ENCODE measurements at regions not wholly inside any gene's neighbourhood (a gene's known extent, or its start where the extent isn't known, plus 50 kb on each side); places are given as distances from the start of the nearest gene placed in this dataset.

DNA sequence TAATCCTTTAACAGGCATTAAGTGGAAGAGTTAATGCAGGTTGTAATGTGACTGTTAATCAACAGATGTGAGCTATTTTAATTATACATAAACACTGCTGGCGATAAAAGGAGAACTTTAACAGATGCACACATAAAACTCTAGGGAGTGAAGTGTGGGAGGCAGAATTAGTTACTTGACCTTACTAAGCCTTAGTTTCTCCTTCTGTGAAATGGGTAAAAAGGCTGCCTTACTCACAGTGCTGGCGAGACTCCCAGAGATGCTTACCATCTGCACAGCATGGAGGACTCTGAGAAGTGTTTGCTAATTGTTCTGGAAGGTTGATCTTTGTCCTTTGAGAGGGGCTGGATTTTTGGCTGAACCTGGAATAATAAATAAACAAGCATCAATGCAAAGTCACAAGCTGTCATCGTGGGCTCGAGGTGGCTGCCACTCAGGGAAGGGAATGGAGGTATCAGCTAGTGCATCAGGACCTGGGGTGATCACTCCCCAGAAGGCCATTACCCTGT, 58.6 kb upstream of the MPEG1 start:
- no peak overlapping the region for H2BK5ac ChIP-seq (ENCODE audit: insufficient read length, low read length)
- H4K5ac ChIP-seq (ENCODE audit: insufficient read length, low read depth, low read length) = no peak overlapping the region
- H2AK5ac ChIP-seq (ENCODE audit: insufficient read length, low read length) = no peak overlapping the region
- H3K27ac ChIP-seq (ENCODE audit: insufficient read length, low read depth, low read length) = no peak overlapping the region
- no peak overlapping the region for H2AFZ ChIP-seq (ENCODE audit: low read length)
- no peak overlapping the region for H4K8ac ChIP-seq (replicated peaks; ENCODE audit: insufficient read length, low read depth, low read length)
- peaks cover 8 to 13% of the 10 kb centered on the region in 2 experiments; a peak in 4 of 5 replicates for H3K9me3 Mint-ChIP-seq
- no peaks in the 10 kb centered on the region for H4K20me1 ChIP-seq (ENCODE audit: control insufficient read depth, insufficient read depth, insufficient read length)
- H3K36me3 Mint-ChIP-seq (ENCODE audit: insufficient read depth in 1 of 3, low read depth in 3 of 3) = no peaks in the 10 kb centered on the region; a peak in 1 of 7 replicates
- no CpG with 5 or more reads among the region's 4 CpGs for WGBS (ENCODE audit: extremely low coverage, insufficient read length, low lambda C conversion rate)
- H3K9me3 ChIP-seq (ENCODE audit: control insufficient read depth, low read depth, low read length) = no peaks in the 10 kb centered on the region
- no peak overlapping the region for H3T11ph ChIP-seq (ENCODE audit: low read length)
- no peak overlapping the region for H4K91ac ChIP-seq (ENCODE audit: insufficient read length, low read depth, low read length)
- H3K23me2 ChIP-seq (ENCODE audit: insufficient read length, low read depth, low read length, poor library complexity, severe bottlenecking) = no peaks in the 10 kb centered on the region
- DNase-seq = no peak
- no peak overlapping the region for H3K56ac ChIP-seq (ENCODE audit: insufficient read length, low read depth, low read length)
- no peak overlapping the region for H3K27ac Mint-ChIP-seq
- peaks cover 2% of the 10 kb centered on the region for H3K27me3 Mint-ChIP-seq (ENCODE audit: low read depth)
- H3K4me3 Mint-ChIP-seq = no peak overlapping the region
- no peak overlapping the region for H2BK15ac ChIP-seq (ENCODE audit: low read depth, low read length)
- H3K4me1 Mint-ChIP-seq = peaks cover 4 to 5% of the 10 kb centered on the region in 2 experiments
- H3K4me1 ChIP-seq (ENCODE audit: insufficient read depth, low read length) = no peaks in the 10 kb centered on the region
- H3K27me3 ChIP-seq (ENCODE audit: insufficient read depth, low read length) = no peaks in the 10 kb centered on the region
- no peak overlapping the region; the same call in 1 of the 2 replicates for H3K14ac ChIP-seq (ENCODE audit: insufficient read depth, low read length)
- no peak overlapping the region for H3K23ac ChIP-seq (ENCODE audit: insufficient read length, low read depth, low read length)
- no peak overlapping the region for H2BK20ac ChIP-seq (ENCODE audit: low read depth, low read length, poor library complexity, severe bottlenecking)
- no peak overlapping the region for H3K18ac ChIP-seq (ENCODE audit: insufficient read length, low read depth, low read length)
- H3K4ac ChIP-seq (ENCODE audit: low read depth, low read length) = no peak overlapping the region
- TF ChIP-seq CTCF (conservative IDR thresholded peaks at IDR 0.05) = no peak
- no peak overlapping the region for H3K9ac ChIP-seq (ENCODE audit: extremely low read depth, insufficient read length, low read length)
- H3K4me2 ChIP-seq (ENCODE audit: insufficient read depth, insufficient read length, low read length) = no peak overlapping the region
- H2BK12ac ChIP-seq (ENCODE audit: insufficient read length, low read depth, low read length) = no peak overlapping the region
- no peaks in the 10 kb centered on the region for H3K79me2 ChIP-seq (ENCODE audit: insufficient read depth, low read length)
- no peaks in the 10 kb centered on the region for H3K79me1 ChIP-seq (ENCODE audit: insufficient read depth, low read depth, low read length, poor library complexity, severe bottlenecking)
- H2BK120ac ChIP-seq (ENCODE audit: low read depth, low read length, poor library complexity, severe bottlenecking) = no peak overlapping the region
